ENCODE measurements at regions not wholly inside any gene's neighbourhood (a gene's known extent, or its start where the extent isn't known, plus 50 kb on each side); places are given as distances from the start of the nearest gene placed in this dataset.
"Not testable (repeated sequence)": the region's sequence is repeated elsewhere in the genome, so short reads cannot be mapped to it uniquely, and the experiment has no call there.

DNA sequence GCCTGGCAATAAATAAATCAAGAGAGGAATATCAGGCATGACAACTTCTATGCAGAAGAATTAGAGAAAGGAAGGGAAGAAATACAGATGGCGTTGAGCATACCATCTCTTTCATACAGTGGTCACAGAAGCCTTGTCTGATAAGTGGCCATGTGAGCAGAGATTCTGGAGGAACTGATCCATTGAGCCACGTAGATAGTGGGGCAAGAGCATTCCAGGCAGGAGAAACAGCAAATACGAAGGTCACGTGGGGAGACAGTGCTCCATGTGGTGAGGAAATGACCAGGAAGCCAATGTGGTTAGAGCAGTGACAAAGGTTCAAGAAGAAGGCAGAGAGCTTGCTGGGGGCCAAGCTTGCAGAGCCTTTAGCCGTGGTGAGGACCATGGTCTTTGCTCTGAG, 226.7 kb upstream of the NOCT start:
- H3K4me3 ChIP-seq: no peak overlapping the region
- intact Hi-C loops (cut with DNase I): no loop called here
- H3K9me3 ChIP-seq: no peaks in the 10 kb centered on the region
- H3K27me3 ChIP-seq: no peaks in the 10 kb centered on the region
- TF ChIP-seq, protein P1, sequence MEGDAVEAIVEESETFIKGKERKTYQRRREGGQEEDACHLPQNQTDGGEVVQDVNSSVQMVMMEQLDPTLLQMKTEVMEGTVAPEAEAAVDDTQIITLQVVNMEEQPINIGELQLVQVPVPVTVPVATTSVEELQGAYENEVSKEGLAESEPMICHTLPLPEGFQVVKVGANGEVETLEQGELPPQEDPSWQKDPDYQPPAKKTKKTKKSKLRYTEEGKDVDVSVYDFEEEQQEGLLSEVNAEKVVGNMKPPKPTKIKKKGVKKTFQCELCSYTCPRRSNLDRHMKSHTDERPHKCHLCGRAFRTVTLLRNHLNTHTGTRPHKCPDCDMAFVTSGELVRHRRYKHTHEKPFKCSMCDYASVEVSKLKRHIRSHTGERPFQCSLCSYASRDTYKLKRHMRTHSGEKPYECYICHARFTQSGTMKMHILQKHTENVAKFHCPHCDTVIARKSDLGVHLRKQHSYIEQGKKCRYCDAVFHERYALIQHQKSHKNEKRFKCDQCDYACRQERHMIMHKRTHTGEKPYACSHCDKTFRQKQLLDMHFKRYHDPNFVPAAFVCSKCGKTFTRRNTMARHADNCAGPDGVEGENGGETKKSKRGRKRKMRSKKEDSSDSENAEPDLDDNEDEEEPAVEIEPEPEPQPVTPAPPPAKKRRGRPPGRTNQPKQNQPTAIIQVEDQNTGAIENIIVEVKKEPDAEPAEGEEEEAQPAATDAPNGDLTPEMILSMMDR (IDR thresholded peaks at IDR 0.05): no peak
- no peak for TF ChIP-seq POLR2A (IDR thresholded peaks at IDR 0.05)
- H3K27ac ChIP-seq: no peak overlapping the region
- no peaks in the 10 kb centered on the region for H3K36me3 ChIP-seq (replicated peaks in 1 of 2; ENCODE audit: insufficient read depth in 1 of 2, low read depth in 2 of 2)
- 51 to 78% methylated on average over 5 of the region's 5 CpGs for WGBS, 2 donors
- DNase-seq (no peak), ATAC-seq (no peak)
- H3K4me1 ChIP-seq: no peaks in the 10 kb centered on the region

DNA sequence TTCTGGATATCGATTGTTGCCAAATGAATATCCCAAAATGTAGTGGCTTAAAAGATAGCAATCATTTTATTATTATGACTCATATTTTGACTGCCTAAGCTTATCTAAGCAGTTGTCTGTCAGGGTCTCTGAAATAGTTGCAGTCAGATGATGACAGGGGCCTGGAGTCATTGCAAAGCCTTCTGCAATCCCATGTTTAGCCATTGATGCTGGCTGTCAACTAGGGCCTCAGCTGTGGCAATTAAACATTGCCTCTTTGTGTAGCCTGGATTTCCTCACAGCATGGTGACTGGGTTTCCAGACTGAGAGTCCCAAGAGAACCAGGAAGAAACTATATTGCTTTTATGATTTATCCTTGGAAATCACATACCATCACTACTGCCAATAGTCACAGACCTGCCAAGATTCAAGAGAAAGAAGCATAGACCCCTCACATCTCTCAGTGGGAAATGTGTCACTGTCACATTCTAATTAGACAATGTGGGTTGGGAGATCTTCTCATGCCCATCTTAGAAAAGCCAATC, 227.3 kb upstream of the NOCT start:
- no peak for TF ChIP-seq POLR2A (IDR thresholded peaks at IDR 0.05)
- TF ChIP-seq, protein P1 (IDR thresholded peaks at IDR 0.05): no peak
- intact Hi-C loops (cut with DNase I): no loop called here
- ATAC-seq (no peak), DNase-seq (no peak)
- Histone ChIP-seq H3K27ac (no peak overlapping the region), H3K36me3 (replicated peaks in 1 of 2; ENCODE audit: insufficient read depth in 1 of 2, low read depth in 2 of 2) (no peaks in the 10 kb centered on the region), H3K4me3 (no peak overlapping the region), H3K4me1 (no peaks in the 10 kb centered on the region), H3K27me3 (no peaks in the 10 kb centered on the region), H3K9me3 (no peaks in the 10 kb centered on the region)
- 74 to 87% methylated on average over 1 of the region's 1 CpG for WGBS, 2 donors

DNA sequence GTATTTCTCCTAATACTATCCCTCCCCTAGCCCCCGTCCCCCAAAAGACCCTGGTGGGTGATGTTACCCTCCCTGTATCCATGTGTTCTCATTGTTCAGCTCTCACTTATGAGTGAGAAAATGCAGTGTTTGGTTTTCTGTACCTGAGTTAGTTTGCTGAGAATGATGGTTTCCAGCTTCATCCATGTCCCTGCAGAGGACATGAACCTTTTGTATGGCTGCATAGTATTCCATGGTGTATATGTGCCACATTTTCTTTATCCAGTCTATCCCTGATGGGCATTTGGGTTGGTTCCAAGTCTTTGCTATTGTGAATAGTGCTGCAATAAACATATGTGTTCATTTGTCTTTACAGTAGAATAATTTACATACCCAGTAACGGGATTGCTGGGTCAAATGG, 235.8 kb upstream of the NOCT start:
- H3K9me3 ChIP-seq; H3K4me1 ChIP-seq; H3K36me3 ChIP-seq (replicated peaks in 1 of 2; ENCODE audit: insufficient read depth in 1 of 2, low read depth in 2 of 2); ATAC-seq; DNase-seq; H3K4me3 ChIP-seq; H3K27me3 ChIP-seq; H3K27ac ChIP-seq; intact Hi-C loops (cut with DNase I): not testable (repeated sequence)
- 82 to 88% methylated on average over 2 of the region's 2 CpGs for WGBS, 2 donors

DNA sequence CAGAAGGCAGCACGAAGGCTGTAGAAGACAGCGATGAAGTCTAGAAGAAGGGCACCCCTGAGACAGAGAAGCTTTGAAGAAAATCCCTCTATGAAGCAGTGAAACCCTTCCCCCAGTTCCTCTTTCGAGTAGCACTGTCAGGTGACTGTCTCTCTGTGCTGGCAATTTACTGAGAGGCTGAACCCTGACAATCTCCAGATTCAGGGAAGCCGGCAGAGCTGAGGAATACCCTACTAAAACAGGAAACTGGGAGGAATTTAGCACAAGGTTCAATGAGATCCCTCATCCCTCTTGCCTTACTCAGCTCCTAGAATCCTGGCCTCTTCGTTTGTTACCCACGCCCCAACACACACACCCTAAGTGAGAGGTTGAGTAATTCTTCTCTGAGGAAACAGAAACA, 239.7 kb upstream of the NOCT start:
- H3K27ac ChIP-seq: no peak overlapping the region
- WGBS, 2 donors: 38 to 57% methylated on average over 6 of the region's 6 CpGs
- DNase-seq: peak in 1 of 4 donors; percentile 5

DNA sequence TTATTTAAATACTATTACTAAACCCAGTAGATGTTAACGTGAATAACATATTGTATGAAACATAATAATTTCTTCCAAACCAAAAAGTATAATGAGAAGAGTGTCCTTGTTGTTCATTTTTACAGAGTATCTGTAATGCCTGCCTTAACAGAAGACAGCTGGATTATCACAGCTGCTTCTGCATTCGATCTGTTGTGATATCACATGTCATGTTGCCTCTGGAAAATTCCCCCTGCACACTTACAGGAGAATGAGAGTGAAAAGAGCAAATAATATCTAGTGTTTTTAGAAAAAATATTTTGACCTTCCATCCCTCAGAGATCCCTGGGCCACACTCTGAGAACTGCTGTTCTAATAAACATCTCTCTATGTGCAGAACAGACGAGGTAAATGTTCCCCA, 240.1 kb upstream of the NOCT start:
- no peaks in the 10 kb centered on the region for H3K4me1 ChIP-seq
- no peaks in the 10 kb centered on the region for H3K9me3 ChIP-seq
- H3K4me3 ChIP-seq: no peak overlapping the region
- no peak for ATAC-seq
- WGBS, 2 donors: 41 to 59% methylated on average over 3 of the region's 3 CpGs
- H3K36me3 ChIP-seq (replicated peaks in 1 of 2; ENCODE audit: insufficient read depth in 1 of 2, low read depth in 2 of 2): no peaks in the 10 kb centered on the region
- H3K27me3 ChIP-seq: no peaks in the 10 kb centered on the region
- intact Hi-C loops (cut with DNase I): no loop called here
- no peak for TF ChIP-seq POLR2A (IDR thresholded peaks at IDR 0.05)
- TF ChIP-seq, protein P1 (IDR thresholded peaks at IDR 0.05): no peak
- no peak overlapping the region for H3K27ac ChIP-seq
- no peak for DNase-seq

More for the DNA sequence above, 239.7 kb upstream of the NOCT start:
- intact Hi-C loops (cut with DNase I): no loop called here
- Histone ChIP-seq H3K27me3 (no peaks in the 10 kb centered on the region), H3K9me3 (no peaks in the 10 kb centered on the region), H3K4me3 (no peak overlapping the region), H3K4me1 (no peaks in the 10 kb centered on the region), H3K36me3 (replicated peaks in 1 of 2; ENCODE audit: insufficient read depth in 1 of 2, low read depth in 2 of 2) (no peaks in the 10 kb centered on the region)
- no peak for ATAC-seq
- TF ChIP-seq, protein P1 (IDR thresholded peaks at IDR 0.05): no peak
- no peak for TF ChIP-seq POLR2A (IDR thresholded peaks at IDR 0.05)
